ENCODE measurements at regions not wholly inside any gene's neighbourhood (a gene's known extent, or its start where the extent isn't known, plus 50 kb on each side); places are given as distances from the start of the nearest gene placed in this dataset.
A peak's percentile ranks its signal among the peaks of the same experiment; 100 is the strongest.

GRCh38 chr1:229059671-229060539 is 211.0 kb upstream of the RAB4A start (continued):
- TF ChIP-seq ZNF691 (CRISPR knock-in tag; IDR thresholded peaks at IDR 0.05; ENCODE audit: borderline replicate concordance, low read depth): no peak
- TF ChIP-seq ELF4 (CRISPR knock-in tag; IDR thresholded peaks at IDR 0.05; ENCODE audit: borderline replicate concordance): no peak
- no peak for TF ChIP-seq ZZZ3 (CRISPR knock-in tag; IDR thresholded peaks at IDR 0.05; ENCODE audit: borderline replicate concordance)
- TF ChIP-seq GLI4 (CRISPR knock-in tag; IDR thresholded peaks at IDR 0.05; ENCODE audit: borderline replicate concordance): no peak
- no peak for TF ChIP-seq HNF1A (IDR thresholded peaks at IDR 0.05; ENCODE audit: low read depth)
- no peak for TF ChIP-seq HNF1A (CRISPR knock-in tag; IDR thresholded peaks at IDR 0.05; ENCODE audit: borderline replicate concordance)
- TF ChIP-seq ZNF749 (CRISPR knock-in tag; IDR thresholded peaks at IDR 0.05; ENCODE audit: borderline replicate concordance): no peak
- no peak for TF ChIP-seq ZNF558 (CRISPR knock-in tag; IDR thresholded peaks at IDR 0.05; ENCODE audit: borderline replicate concordance)
- no peak for TF ChIP-seq SATB2 (CRISPR knock-in tag; IDR thresholded peaks at IDR 0.05)
- no peak for TF ChIP-seq ZNF263 (CRISPR knock-in tag; IDR thresholded peaks at IDR 0.05)
- no peak for TF ChIP-seq HOXA7 (CRISPR knock-in tag; IDR thresholded peaks at IDR 0.05)
- no peak for TF ChIP-seq KDM6A (CRISPR knock-in tag; IDR thresholded peaks at IDR 0.05; ENCODE audit: low read depth)
- TF ChIP-seq ISX (CRISPR knock-in tag; conservative IDR thresholded peaks at IDR 0.05): no peak
- TF ChIP-seq ELF3 (CRISPR knock-in tag; IDR thresholded peaks at IDR 0.05): no peak
- peak; percentile 40; the same call in 1 of the 2 replicates for TF ChIP-seq RARA (CRISPR knock-in tag; IDR thresholded peaks at IDR 0.05)
- peak; percentile 76 for TF ChIP-seq FOXP1 (IDR thresholded peaks at IDR 0.05)
- TF ChIP-seq FOXP1 (CRISPR knock-in tag; IDR thresholded peaks at IDR 0.05): peak; percentile 84
- TF ChIP-seq ZNF138 (CRISPR knock-in tag; IDR thresholded peaks at IDR 0.05; ENCODE audit: low read depth): no peak
- TF ChIP-seq HMG20A (CRISPR knock-in tag; IDR thresholded peaks at IDR 0.05; ENCODE audit: borderline replicate concordance): no peak
- no peak for TF ChIP-seq ZNF253 (CRISPR knock-in tag; IDR thresholded peaks at IDR 0.05; ENCODE audit: borderline replicate concordance)
- peak; percentile 30; the same call in 1 of the 2 replicates for TF ChIP-seq TBX2 (CRISPR knock-in tag; IDR thresholded peaks at IDR 0.05; ENCODE audit: borderline replicate concordance)
- TF ChIP-seq GMEB1 (CRISPR knock-in tag; IDR thresholded peaks at IDR 0.05; ENCODE audit: borderline replicate concordance): no peak
- no peak for TF ChIP-seq ZNF577 (CRISPR knock-in tag; IDR thresholded peaks at IDR 0.05; ENCODE audit: borderline replicate concordance, low read depth)

Measured in HepG2 (cell line).